ENCODE measurements at regions not wholly inside any gene's neighbourhood (a gene's known extent, or its start where the extent isn't known, plus 50 kb on each side); places are given as distances from the start of the nearest gene placed in this dataset.
"Not testable (repeated sequence)": the region's sequence is repeated elsewhere in the genome, so short reads cannot be mapped to it uniquely, and the experiment has no call there.

DNA sequence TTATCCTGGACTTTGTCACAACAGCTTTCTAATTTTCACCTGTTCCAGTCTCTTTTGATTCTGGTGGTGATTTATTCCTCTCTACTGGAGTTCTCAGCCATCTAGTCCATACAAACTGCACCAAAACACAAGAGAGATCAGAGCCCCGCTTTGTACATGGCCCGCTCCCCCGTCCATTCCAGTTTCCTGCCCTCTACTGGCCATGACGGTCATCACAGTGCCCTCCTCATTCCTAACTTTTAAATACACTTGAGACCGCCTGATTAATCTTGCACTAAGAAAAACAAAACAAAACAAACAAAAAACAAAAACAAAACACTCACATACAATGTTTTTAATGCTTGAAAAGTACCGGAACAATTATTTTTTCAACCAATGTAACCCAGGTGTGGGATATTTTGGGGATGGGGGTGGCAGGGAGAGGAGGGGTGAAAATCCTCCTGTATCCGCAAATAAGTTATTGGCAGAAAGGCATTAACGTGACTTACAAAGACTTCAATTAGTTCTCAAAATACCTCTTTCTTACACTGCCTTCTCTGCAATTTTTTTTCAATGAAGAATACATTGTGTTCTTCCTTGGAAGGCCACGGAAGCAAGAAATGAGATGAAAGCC lies 84.8 kb upstream of the PAM start:
- peak overlapping the region; percentile 63 for H3K4me2 ChIP-seq
- peaks cover 13% of the 10 kb centered on the region for H3K9me3 Mint-ChIP-seq
- no peak overlapping the region for H3K27ac ChIP-seq
- H2AFZ ChIP-seq (replicated peaks): peak overlapping the region; percentile 3
- no peaks in the 10 kb centered on the region for H4K20me1 ChIP-seq (ENCODE audit: low read depth)
- peak overlapping the region; percentile 44 for H3K27ac Mint-ChIP-seq
- H3K27me3 Mint-ChIP-seq (ENCODE audit: insufficient read depth, low read depth): peaks cover 6% of the 10 kb centered on the region
- no peak for TF ChIP-seq EZH2phosphoT487 (IDR thresholded peaks at IDR 0.05)
- TF ChIP-seq, protein P1, sequence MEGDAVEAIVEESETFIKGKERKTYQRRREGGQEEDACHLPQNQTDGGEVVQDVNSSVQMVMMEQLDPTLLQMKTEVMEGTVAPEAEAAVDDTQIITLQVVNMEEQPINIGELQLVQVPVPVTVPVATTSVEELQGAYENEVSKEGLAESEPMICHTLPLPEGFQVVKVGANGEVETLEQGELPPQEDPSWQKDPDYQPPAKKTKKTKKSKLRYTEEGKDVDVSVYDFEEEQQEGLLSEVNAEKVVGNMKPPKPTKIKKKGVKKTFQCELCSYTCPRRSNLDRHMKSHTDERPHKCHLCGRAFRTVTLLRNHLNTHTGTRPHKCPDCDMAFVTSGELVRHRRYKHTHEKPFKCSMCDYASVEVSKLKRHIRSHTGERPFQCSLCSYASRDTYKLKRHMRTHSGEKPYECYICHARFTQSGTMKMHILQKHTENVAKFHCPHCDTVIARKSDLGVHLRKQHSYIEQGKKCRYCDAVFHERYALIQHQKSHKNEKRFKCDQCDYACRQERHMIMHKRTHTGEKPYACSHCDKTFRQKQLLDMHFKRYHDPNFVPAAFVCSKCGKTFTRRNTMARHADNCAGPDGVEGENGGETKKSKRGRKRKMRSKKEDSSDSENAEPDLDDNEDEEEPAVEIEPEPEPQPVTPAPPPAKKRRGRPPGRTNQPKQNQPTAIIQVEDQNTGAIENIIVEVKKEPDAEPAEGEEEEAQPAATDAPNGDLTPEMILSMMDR (IDR thresholded peaks at IDR 0.05): peak; percentile 77
- DNase-seq (ENCODE audit: low spot score): peak; percentile 60
- no peaks in the 10 kb centered on the region for H3K9me3 ChIP-seq (ENCODE audit: low read depth)
- no peaks in the 10 kb centered on the region for H3K36me3 ChIP-seq
- no peaks in the 10 kb centered on the region for H3F3A ChIP-seq (ENCODE audit: low read depth)
- H3K79me2 ChIP-seq (ENCODE audit: low read depth): peaks cover 3% of the 10 kb centered on the region
- H3K4me3 Mint-ChIP-seq: peak overlapping the region; percentile 3
- peaks cover 9% of the 10 kb centered on the region for H3K4me1 Mint-ChIP-seq
- no peak overlapping the region for H3K9ac ChIP-seq
- H3K27me3 ChIP-seq: no peaks in the 10 kb centered on the region
- peaks cover 21% of the 10 kb centered on the region for H3K4me1 ChIP-seq
- H3K4me3 ChIP-seq: peak overlapping the region; percentile 45
- peaks cover 12% of the 10 kb centered on the region for H3K36me3 Mint-ChIP-seq

- not testable (repeated sequence) for DNase-seq (ENCODE audit: low spot score); H3K36me3 ChIP-seq; H3F3A ChIP-seq (ENCODE audit: low read depth); H4K20me1 ChIP-seq (ENCODE audit: low read depth); H3K27ac Mint-ChIP-seq; H3K4me3 Mint-ChIP-seq; H3K9ac ChIP-seq; H3K4me1 Mint-ChIP-seq; H3K9me3 ChIP-seq (ENCODE audit: low read depth); H3K27me3 ChIP-seq; H3K27me3 Mint-ChIP-seq (ENCODE audit: insufficient read depth, low read depth); H3K27ac ChIP-seq; H3K79me2 ChIP-seq (ENCODE audit: low read depth)
- Histone ChIP-seq H2AFZ (replicated peaks) (peak overlapping the region; percentile 3), H3K4me2 (peak overlapping the region; percentile 63), H3K4me1 (peaks cover 13% of the 10 kb centered on the region), H3K4me3 (peak overlapping the region; percentile 45)
- Mint-ChIP-seq H3K9me3 (peaks cover 13% of the 10 kb centered on the region), H3K36me3 (peaks cover 12% of the 10 kb centered on the region)
Measured at GRCh38 chr5:102671033-102671734, 83.9 kb upstream of the PAM start.

DNA sequence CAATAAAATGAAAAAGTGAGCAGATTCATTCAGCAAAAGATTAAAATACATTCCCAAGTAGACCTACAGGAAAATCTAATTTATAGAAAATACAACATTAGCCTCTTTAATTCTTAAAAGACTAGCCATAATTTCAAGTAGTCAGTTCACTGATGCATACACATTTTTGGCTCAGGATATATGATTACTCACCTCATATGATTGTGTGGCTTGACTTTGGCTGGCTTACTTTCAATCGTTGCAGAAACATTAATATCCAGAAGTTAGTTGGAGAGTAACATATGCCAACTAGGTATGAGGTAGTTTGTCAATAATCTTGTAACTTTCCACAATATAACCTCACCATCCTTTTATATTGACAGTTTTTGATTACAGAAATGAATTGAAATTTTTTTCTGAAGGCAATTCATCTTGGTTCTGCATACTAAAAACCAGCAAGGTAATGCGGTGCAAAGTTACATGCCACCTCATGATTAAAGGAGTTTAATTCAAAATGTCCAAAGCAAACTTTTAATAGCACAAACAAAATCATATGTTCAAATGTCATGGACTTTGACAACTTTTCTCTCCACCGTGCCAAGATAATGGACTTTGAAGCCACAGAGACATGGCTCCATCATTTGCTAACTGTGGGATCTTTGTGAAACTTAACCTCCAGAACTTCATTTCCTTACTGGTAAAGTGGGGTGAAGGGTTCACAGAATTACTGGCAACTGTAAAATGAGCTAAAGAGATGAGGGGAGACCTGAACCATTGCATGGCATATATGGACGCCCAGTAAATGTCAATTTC lies 76.6 kb upstream of the PAM start:
- H2AFZ ChIP-seq (replicated peaks): no peak overlapping the region
- no peak overlapping the region for H3K9ac ChIP-seq
- H3K79me2 ChIP-seq (ENCODE audit: low read depth): no peaks in the 10 kb centered on the region
- peaks cover 6% of the 10 kb centered on the region for H3K4me1 Mint-ChIP-seq
- H3K27ac ChIP-seq: no peak overlapping the region
- no peaks in the 10 kb centered on the region for H3K27me3 ChIP-seq
- no peak for TF ChIP-seq EZH2phosphoT487 (IDR thresholded peaks at IDR 0.05)
- TF ChIP-seq, protein P1 (IDR thresholded peaks at IDR 0.05): no peak
- no peak for TF ChIP-seq EZH2 (IDR thresholded peaks at IDR 0.05)
- H3K27ac Mint-ChIP-seq: no peak overlapping the region
- no peaks in the 10 kb centered on the region for H4K20me1 ChIP-seq (ENCODE audit: low read depth)
- H3K36me3 Mint-ChIP-seq: no peaks in the 10 kb centered on the region
- H3K9me3 ChIP-seq (ENCODE audit: low read depth): no peaks in the 10 kb centered on the region
- no peak overlapping the region for H3K4me3 ChIP-seq
- H3K36me3 ChIP-seq: no peaks in the 10 kb centered on the region
- H3K4me3 Mint-ChIP-seq: no peak overlapping the region
- no peaks in the 10 kb centered on the region for H3K27me3 Mint-ChIP-seq (ENCODE audit: insufficient read depth, low read depth)
- no peaks in the 10 kb centered on the region for H3K4me1 ChIP-seq
- H3K4me2 ChIP-seq: no peak overlapping the region
- no peak for DNase-seq (ENCODE audit: low spot score)
- H3F3A ChIP-seq (ENCODE audit: low read depth): no peaks in the 10 kb centered on the region
- no peaks in the 10 kb centered on the region for H3K9me3 Mint-ChIP-seq

All from neural progenitor cell (in vitro differentiated cells).